Stimulated activated CD8-positive, alpha-beta memory T cell treated with anti-CD3 and anti-CD28 coated beads, Interleukin-7, amount 100 ng/mL, for 4 hours (primary cell): ENCODE measurements at regions not wholly inside any gene's neighbourhood (a gene's known extent, or its start where the extent isn't known, plus 50 kb on each side); places are given as distances from the start of the nearest gene placed in this dataset.

ENCODE experiments used
- DNase-seq, 2 donors: peaks; one replicate each; pipeline ENCODE4 v3.0.0-alpha.2; 2020; ENCODE audit warnings: low read depth in 2 of 2

DNA sequence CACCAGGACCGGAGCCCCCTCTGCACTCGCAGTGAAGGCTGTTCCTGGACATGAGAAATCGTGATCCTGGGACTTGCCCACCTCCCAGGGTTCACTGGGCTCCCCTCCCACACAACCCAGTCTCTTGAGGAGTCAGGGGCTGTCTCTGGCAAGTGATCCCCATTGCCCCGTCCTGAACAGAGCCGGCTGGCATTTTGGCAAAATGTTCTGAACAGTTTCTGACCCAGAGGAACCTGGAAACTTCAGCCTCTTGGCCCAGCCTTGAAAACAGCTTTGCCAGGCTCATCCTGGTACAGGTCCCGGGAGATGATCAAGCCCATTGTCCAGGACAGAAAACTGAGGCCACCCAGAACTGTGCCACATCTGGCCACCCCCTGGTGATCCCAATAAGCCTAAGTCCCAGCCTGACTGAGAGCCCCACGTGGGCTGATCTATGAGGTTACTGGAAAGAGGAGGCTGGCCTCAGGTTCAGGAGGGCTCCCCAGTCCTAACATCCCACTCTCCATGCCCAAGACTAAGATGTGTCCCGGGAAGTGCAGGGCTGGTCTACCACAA is 115.7 kb downstream of the OAT start:
- no peak for DNase-seq

DNA sequence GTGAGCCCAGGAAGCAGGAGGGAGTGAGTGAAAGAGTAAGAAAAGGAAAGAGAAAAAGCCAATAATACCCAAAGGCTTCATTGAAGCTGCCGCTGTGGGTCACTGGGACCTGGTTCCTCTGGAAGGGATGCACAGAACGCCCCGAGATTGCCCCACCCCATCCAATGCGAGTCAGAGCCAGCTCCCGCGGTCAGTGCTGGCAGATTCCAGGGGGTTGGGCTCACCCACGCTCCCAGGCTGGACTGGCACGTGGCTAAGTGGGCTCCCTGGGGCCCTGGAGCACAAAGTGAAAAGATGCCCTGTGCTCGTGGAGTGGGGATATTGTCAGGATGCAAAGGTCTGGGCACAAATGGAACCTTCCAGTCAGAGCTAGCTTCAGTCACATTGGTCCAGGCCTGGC is 117.0 kb downstream of the OAT start:
- no peak for DNase-seq

DNA sequence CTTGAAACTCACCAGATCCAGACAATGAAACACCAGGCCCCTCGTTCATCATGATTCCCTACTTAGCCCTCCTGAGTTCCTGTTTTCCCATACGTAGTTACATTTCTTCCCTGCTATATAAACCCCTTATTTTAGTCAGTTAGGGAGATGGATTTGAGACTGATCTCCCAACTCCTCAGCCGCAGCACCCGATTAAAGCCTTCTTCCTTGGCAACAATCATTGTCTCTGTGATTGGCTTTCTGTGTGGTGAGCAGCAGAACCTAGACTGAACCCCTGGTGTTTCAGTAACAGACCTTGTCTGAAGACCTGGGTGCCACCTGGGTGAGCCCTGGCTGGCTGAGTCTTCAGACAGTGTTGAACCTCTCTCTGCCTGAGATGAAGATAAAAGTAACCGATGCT is 118.0 kb downstream of the OAT start:
- DNase-seq = no peak

DNA sequence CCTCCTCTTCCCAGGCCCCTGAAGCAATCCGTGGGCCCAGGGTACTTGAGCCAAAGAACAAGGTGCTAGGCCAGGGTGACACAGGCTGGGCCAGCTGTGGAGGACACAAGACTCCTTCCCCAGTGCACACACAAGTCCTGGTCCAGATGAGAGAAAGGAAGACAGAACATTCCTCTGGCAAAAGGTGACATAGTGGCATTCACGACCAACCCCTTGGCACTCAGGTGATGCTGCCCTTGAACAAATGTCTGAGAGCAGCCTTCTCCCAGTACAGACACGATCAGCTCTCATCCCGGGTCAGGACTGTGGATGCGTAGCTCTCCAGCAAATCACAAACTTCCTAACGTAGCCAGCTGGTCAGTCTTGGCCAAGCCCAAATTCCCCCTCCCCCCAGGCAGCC is 118.5 kb downstream of the OAT start:
- DNase-seq = no peak

DNA sequence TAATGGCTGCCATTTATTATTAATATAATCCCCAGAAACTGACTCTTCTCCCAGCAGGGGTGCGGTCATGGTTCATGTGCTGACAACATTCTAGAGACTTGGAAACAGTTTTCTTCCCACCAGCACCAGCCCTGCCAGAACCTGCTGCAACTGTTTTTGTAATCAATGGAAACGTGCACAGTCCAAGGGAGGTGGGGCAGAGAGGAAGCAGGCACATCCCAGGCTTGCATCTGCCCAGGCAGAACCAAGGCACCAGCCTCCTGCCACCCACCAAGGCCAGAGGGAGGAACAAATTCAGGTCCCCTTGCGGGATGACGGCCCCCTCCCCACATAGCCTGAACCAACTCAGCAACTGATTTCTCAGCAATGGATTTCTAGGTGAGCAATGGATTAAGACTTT is 119.0 kb downstream of the OAT start:
- DNase-seq = no peak

DNA sequence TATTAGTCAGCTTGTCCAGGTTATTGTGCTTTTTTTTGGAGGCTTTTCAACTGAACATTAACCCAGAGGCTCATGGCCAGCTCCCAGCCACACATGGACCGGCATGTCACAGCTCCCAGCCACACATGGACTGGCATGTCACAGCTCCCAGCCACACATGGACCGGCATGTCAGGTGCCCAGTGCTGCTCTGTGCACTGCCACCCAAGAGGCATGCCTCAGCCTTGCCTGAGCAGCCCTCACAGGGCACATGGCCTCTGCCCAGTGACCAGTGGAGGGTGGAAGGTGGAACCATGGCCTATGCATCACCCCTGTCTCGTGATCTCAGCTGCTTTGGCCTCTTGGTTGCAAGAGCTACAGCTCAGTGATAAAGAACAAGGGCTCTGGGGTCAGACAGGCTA is 119.8 kb downstream of the OAT start:
- no peak for DNase-seq

DNA sequence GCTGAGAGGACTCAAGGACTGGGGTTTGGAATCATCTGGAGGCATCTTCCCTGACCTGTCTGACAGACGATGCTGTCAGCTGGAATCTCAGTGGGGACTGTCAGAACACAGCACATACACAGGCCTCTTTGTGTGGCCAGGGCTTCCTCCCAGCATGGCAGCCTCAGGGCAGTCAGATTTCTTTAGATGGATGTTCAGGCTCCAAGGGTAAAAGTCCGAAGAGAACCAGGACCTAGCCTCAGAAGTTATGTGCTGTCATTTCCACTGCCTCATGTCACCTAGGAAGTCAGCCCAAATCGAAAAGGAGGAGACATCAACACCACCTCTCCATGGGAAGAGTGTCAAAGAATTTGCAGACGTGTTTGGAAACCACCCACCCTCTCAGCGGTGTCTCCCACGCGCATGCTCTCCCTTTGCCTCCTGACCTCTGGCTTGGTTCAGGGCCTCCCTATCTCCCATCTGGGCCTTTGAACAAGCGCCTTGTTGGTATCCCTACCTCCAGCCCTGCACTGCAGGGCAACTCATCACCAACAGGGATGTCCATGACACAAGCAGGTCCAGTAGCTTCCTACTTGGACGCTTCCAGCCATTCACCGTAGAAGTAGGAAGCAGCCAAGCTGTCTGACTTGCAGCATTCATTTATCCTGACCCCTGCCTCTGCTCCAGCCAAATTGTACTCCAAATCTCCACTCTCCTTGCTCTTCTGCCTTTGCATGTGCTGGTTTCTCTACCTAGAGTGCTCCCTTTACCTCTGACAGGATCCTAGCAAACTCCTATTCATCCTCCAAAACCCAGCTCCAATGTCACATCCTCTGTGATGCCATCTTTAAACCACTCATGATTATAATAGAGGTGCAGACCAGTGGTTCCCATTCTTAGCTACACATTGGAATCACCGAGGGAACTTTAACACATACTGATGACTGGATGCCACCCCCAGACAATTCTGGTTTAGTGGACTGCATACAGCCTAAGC is 121.6 kb downstream of the OAT start:
- no peak for DNase-seq

DNA sequence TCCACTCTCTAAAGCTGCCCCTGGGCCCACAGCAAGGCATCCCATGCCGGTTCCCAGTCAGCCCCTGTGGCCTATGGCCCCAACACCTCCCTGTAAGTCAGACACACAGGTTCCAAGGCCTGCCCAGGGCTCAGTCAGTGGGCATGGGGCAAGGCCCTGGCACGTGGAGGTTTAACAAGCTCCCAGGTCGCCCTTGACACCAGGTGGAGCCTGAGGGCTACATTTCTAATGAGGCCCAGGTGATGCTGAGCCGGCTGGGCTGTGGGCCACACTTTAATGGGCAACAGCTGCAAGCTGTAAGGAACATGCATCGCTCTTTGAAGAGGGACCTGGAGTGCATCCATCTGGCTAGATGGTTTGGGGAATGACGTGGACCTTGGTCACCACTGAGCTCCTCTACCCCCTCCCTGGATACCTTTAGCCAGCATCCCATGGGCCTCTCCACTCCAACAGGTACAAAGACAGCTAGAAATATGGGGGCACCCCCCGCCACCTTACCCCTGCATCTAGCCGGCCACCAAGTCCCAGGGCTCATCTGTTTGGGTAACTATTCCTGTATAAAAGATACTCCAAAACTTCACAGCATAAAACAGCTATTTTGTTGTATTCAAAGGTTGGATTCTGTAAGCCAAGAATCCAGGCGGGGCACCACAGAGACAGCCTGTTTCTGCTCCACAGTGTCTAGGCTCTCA is 122.5 kb downstream of the OAT start:
- no peak for DNase-seq

DNA sequence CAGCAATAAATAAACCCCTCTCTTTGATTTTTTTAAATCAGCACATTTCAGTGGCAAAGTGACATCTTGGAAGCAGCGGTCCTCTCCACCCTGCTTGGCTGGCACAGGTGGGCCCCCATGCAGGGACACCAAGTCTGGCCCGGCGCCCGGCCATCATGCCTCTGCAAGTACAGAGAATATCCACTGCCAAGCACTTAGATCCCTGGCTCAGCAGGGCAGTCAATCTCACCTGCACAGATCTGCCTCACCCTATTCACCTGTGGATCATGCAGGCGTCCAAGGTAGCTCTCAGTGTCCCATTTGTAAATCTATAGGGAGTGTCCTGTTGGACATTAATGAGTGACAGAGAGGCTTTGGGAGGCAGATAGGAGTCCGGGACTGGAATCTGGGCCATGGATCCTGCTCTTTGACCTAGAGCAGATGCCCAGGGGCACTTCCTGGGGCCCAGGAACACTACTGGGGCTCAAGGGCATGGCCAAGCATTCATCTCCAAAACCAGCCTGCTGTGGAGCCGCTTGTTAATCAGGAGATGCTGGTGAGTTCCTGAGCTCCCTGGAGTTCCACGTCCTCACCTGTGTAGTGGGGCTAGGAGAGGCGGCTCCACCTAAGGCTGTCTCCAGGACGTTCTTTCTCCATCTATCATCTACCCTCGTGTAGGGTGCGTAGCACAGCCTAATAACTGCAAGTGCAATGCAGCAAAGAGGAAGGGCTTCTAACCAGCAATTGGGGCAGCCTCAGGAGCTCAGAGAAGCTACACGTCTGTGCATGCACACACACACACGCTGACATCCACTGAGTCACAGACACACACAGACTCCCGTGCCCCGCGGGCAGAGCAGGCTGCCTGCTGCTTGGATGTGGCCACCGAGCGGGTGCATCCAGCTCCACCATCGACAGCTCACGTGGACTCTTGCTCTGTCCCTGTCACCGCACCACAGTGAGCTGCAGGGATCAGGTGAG is 123.6 kb downstream of the OAT start:
- no peak for DNase-seq

DNA sequence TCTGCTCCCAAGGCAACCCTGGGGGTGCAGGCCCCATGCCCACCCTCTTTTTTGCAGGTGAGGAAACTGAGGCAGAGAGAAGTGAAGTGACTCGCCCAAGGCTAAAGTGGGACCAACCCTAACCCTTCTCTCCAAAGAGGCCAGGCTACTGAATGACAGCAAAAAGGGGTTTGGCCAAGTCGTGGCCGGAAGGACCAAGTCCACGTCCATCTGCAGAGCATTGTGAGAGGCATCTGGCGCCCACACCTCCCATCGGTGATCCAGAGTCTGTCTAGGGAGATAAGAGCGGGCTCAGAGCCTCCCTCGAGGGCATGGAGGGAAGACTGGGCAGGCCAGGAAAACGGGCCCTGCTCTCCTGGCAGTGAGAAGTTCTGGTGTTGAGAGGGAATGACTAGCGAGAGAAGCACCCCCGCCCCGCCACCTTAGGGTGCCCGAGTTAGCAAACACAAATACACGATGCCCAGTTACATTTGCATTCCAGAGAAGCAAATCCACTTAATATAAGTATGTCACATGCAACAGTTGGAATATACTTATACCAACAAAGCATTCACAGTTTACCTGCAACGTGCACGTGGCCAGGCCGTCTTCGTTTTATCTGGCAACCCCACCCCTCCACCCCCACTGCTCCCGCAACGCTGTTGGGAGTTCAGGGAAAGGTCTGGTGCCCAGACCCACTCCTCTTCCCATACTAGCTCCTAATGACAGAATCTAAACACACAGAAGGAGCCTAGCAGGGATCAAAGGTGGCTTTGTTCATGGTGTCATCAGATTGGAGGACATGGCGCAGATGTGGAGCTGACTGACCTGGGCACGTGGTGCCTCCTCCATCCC is 124.9 kb downstream of the OAT start:
- no peak for DNase-seq

DNA sequence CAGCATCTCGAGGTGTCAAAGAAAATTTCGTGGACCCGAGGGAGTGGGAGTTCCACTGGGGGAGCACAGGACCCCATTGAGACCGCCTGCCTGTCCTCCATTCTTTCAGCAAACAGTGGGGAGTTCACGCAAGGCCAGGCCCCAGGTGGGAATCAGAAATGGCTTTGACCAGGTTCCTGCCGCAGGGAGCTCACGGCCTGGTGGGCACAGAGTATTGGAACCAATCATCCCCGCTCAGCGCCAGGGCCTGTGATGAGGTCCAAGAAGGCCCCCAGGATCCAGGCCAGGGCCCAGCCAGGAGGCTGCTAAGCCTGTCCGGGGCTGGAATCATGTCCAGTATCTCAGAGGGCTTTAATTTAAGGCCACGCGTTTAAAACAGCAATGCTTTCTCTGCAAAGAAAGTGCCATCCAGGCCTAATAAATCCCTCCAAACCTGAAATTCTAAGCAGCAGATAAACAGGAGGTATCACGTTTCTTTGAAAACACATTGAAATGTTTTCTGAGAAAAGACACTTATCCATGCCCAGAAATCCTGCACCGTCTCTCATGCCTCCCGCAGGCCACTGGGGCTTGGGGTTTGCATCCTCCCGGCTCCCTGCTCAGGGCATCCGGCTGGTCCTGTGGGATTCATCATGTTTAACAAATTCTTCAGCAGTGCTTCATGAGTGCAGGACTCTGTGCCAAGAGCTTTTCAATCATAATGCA is 125.7 kb downstream of the OAT start:
- no peak for DNase-seq

DNA sequence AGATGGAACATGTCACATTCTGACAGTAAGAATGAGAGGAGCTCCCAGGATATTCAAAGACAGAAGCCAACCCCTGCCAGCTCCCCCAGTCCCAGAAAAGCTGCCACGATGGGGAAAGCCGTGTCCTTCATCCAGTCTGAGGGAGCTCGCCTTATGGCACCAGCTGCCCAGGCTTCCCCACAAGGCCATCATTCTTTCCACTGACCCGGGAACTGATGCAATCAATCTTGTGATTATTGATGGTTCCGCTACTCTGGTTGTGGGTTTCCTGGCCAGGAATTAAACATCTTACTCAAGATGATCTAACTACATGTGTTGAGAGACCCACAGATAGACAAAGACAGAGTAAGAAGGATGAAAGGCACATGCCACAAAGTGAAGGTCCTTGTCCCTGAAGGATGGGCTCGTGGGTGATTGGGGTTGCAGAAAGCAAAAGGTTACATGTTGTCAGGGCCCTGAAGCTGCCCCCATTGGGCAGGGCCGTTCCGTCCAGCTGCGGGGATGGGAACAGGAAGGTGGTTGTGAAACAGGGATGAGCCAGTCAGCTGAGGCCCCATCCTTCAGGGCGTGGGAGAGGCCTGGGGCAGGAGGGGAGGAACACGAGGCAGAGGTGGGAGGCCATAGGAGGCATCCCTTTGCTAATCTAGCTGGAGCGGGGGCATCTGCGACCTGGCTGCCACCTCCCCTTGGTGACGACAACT is 127.6 kb downstream of the OAT start:
- DNase-seq = no peak

DNA sequence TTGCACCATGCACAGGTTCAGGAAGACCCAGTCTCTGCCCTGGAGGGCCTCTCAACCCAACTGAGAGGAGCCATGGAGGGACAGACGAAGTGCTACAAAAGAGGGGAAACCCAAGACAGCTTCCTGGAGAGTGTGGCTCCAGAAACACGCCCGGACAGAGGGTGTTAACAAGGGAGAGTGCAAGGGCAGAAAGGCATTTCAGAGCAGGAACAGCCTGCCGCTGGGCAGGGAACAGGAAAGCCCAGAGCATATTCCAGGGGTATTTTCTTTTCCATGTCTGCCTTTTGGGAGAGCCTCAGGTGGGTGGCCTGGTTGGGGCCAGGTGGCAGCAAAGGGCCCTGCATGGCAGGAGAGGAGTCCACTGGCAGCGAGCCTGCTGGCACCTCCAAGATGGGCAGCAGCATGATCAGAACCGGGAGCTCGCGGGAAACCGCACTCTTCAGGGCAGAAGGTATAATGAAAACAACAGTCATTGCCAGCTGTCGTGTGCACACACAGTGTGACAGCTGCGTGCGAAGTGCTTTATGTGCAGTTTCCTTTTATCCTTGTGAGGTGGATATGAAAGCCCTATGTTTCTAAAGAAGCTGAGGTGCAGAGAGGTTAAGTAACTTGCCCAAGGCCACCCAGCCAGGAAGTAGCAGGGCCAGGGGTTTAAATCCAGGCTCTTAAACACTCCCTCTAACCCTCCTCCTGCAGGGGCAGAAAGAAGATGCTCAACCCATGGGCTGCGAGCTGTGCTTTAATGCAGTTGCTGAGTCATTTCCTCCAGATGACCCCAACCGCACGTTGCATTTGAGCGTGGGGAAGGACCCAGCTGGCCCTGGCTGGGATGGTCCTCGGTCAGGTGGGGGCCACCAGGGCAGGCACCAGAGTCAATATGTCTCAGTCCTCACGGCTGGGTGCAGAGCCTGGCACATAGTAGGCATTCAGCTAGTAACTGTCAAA is 128.6 kb downstream of the OAT start:
- DNase-seq = no peak

DNA sequence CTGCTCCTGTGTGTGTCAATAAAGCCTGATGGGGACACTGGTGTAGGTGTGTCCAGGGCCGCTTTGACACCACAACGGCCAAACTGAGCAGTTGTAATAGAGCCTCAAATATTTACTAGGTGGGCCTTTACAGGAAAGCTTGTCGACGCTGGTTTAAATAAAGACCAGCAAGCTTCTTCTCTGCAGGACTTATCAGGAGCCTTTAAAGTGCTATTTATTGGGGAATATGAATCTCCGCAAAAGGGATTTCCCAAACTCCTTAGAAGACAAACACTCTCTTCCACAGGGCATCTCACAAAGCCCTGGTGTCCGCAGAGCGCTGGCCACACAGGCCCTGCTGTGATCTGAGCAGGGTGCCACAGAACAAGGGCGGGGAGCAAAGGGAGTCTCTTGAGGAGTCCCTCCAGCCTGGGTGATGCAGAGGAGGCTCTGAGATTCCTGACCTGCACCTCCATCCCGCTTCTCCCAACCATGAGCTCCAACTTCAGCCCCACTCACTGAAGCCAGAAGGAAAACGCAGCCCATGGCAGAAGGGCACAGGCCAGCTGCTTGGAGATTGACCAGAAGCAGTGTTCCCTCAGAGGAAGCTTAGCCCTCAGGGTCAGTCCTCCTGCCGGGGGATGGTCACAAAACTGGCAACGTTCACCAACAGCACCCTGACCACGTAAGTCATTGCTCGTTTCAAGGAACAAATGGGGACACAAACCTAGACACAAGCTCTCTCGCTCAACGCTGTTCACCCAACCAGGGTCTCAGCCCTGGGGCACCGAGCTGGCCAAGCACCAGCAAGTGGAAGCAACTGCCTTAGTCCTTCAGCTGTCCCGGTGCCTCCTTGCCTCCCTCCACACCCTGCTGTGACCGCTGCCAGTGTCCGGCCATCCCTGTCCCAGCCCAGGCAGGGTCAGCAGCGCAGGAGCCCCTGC is 129.5 kb downstream of the OAT start:
- DNase-seq = no peak

DNA sequence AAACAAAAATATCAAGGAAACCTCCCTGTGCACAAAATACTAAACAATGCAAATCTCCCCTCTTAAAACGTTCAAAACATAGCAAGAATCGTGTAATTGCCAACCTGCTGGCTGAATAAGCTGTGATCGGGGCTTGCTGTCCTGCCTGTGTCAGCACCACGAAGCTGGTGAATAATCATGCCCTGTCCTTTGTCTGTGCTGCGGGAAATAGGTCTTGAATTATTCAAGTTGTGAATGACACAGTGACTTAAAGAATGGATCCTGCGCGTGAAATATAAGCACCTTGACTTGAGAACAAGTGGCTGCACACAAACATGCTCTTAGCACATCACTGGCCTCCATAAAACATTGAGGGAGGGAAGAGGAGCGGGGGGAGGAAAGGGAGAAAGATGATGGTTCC is 130.2 kb downstream of the OAT start:
- DNase-seq = no peak

DNA sequence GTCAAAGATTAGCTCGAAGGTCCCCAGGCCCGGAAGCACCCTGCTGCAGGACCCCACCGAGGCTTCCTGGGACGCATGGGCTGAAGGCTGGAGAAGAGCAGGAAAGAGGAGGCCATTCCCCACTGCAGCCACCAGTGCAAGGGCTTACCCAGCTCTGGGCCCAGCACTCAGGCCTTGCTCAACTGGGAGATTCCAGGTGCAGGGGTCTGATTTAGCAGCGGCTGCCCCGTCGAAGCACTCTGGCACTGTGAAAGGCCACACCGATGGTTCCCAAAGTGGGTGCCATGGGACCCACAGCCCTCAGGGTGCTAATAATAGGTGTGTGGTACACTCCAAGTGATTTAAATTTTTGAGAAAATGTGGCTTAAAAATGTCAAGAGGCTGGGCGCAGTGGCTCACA is 130.9 kb downstream of the OAT start:
- DNase-seq = no peak

DNA sequence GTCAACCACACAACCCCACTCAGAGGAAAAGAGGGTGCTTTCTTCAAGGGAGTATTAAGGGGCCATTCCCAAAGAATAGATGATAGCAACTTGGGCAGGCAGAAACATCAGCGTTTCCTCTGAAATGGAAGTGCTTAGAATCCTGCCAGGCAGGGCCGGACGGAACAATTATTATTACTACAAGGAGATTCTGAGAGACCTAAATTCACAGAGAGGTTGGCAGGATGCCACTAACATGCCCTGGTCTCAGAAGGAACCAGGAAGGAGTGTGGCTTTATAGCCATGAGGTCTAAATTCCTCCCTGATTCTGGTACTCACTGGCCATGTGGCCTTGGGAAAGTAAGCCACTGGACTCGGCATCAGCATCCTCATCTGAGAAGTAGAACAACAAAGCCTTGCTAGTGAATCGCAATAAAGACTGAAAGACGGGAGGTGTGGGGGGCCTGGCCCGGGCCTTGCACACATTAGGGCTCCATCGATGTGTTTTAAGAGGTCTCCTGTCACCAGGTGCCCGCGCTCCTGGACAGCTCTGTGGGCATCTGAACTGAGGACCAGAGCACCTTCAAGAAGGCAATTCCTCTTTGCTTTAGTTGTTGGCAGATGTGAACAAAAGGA is 131.5 kb downstream of the OAT start:
- no peak for DNase-seq
